Central memory CD8-positive, alpha-beta T cell (primary cell): ENCODE measurements at regions not wholly inside any gene's neighbourhood (a gene's known extent, or its start where the extent isn't known, plus 50 kb on each side); places are given as distances from the start of the nearest gene placed in this dataset.

ENCODE experiments used
- ATAC-seq: fragments of 150-1000 bp; cut with Tn5 transposase; replicated peaks from 2 replicates; pipeline ENCODE4 v1.10.0; 2022; ENCODE audit warnings: mild to moderate bottlenecking, moderate FRiP score, moderate number of reproducible peaks; ENCODE audit not compliant: poor library complexity, severe bottlenecking; ENCODE audit errors: extremely low read depth
- DNase-seq, 2 donors: peaks; one replicate each; pipeline ENCODE4 v3.0.0; 2021; ENCODE audit warnings: low spot score in 2 of 2
- H3K27ac Mint-ChIP-seq: one replicate; pipeline ENCODE4 v1.8.0; 2022; ENCODE audit warnings: low read depth, mild to moderate bottlenecking, moderate library complexity, mixed read lengths
- H3K27me3 Mint-ChIP-seq: one replicate; pipeline ENCODE4 v1.8.0; 2022; ENCODE audit warnings: mixed read lengths
- H3K36me3 Mint-ChIP-seq: one replicate; pipeline ENCODE4 v1.8.0; 2022; ENCODE audit warnings: mild to moderate bottlenecking, moderate library complexity, mixed read lengths; ENCODE audit not compliant: insufficient read depth
- H3K4me1 Mint-ChIP-seq: one replicate; pipeline ENCODE4 v1.8.0; 2022; ENCODE audit warnings: mixed read lengths
- H3K4me3 Mint-ChIP-seq: one replicate; pipeline ENCODE4 v1.8.0; 2022; ENCODE audit warnings: mild to moderate bottlenecking, moderate library complexity, mixed read lengths
- H3K9me3 Mint-ChIP-seq: one replicate; pipeline ENCODE4 v1.8.0; 2022; ENCODE audit warnings: mixed read lengths

- DNase-seq (no peak), ATAC-seq (no peak)
- H3K27ac Mint-ChIP-seq: no peak overlapping the region
- no peak overlapping the region for H3K4me3 Mint-ChIP-seq
- no peaks in the 10 kb centered on the region for H3K9me3 Mint-ChIP-seq
- no peaks in the 10 kb centered on the region for H3K36me3 Mint-ChIP-seq
- no peaks in the 10 kb centered on the region for H3K4me1 Mint-ChIP-seq
- peaks cover 3% of the 10 kb centered on the region for H3K27me3 Mint-ChIP-seq
Observed at GRCh38 chr19:31678421-31678820, 329.2 kb upstream of the TSHZ3 start.

GRCh38 chr19:31681121-31681520, 331.9 kb upstream of the TSHZ3 start:
- Mint-ChIP-seq H3K27ac (no peak overlapping the region), H3K4me1 (no peaks in the 10 kb centered on the region), H3K27me3 (peaks cover 16% of the 10 kb centered on the region), H3K9me3 (peaks cover 12% of the 10 kb centered on the region), H3K36me3 (no peaks in the 10 kb centered on the region), H3K4me3 (no peak overlapping the region)
- DNase-seq (no peak), ATAC-seq (no peak)

DNA sequence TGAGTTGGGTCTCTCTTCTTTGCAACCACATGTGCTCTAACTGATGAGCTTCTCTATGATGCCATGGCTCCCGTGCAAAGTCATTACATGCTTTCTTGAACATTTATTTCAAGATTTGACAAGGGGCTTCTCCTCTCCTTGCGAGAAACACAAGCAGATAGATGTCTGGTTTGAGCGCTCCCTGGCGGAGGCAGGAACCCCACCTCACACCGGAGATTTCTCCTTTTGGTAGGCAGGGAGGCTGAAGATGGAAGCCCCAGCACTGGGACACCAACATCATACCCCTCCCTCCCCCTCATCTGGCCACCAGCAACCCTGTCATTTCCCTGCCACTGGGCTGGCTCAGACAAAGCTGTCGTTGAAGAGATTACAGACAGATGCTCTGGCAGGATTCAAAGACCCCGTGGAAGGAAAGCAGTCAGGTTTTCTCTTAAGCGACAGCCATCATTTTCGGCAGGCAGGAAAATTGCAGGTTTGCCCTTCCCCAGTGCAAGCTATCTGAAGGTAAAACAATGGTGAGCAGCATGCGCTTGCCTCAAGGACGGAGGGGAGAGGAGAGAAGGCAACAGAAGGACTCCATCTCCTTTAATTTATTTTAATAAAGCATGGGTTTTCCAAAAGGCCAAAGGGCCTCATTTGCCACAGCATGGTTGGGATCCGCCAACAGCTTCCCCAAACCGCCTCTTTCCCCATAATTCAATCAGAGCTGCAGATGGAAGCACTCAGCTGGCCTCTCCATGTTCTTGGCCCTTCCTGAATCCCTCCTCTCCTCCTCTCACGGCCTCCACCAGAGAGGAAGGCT, 344.1 kb upstream of the TSHZ3 start:
- no peaks in the 10 kb centered on the region for H3K36me3 Mint-ChIP-seq
- ATAC-seq (no peak), DNase-seq (no peak)
- H3K4me1 Mint-ChIP-seq: no peaks in the 10 kb centered on the region
- H3K9me3 Mint-ChIP-seq: no peaks in the 10 kb centered on the region
- H3K4me3 Mint-ChIP-seq: no peak overlapping the region
- H3K27me3 Mint-ChIP-seq: no peaks in the 10 kb centered on the region
- H3K27ac Mint-ChIP-seq: no peak overlapping the region

GRCh38 chr19:31693933-31694269, 344.7 kb upstream of the TSHZ3 start:
- ATAC-seq: no peak
- no peaks in the 10 kb centered on the region for H3K4me1 Mint-ChIP-seq
- no peaks in the 10 kb centered on the region for H3K36me3 Mint-ChIP-seq
- H3K4me3 Mint-ChIP-seq: no peak overlapping the region
- no peak overlapping the region for H3K27ac Mint-ChIP-seq
- no peaks in the 10 kb centered on the region for H3K9me3 Mint-ChIP-seq
- no peak for DNase-seq
- H3K27me3 Mint-ChIP-seq: no peaks in the 10 kb centered on the region

DNA sequence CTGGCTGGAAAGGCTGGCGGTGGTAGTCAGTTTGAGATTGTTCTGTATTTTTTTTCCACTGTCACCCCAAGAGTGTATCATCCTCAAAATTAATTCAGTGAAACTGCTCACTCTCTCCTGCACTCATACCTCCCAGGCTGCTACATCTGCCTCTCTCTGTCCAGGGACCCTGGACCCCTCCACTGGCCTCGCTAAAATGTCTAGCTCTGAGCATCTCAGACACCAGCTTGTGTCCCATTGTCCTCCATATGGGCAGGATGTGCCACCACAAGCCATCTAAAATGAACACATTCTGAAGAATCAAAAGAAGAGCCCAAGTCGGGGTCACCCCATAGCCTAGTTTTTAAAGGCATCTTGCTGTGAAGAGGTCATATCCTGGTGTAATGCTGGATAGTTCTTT, 345.5 kb upstream of the TSHZ3 start:
- H3K27ac Mint-ChIP-seq: no peak overlapping the region
- DNase-seq (no peak), ATAC-seq (no peak)
- H3K27me3 Mint-ChIP-seq: peaks cover 5% of the 10 kb centered on the region
- no peaks in the 10 kb centered on the region for H3K4me1 Mint-ChIP-seq
- H3K36me3 Mint-ChIP-seq: no peaks in the 10 kb centered on the region
- no peak overlapping the region for H3K4me3 Mint-ChIP-seq
- no peaks in the 10 kb centered on the region for H3K9me3 Mint-ChIP-seq

- no peak for DNase-seq
- H3K36me3 Mint-ChIP-seq: no peaks in the 10 kb centered on the region
- H3K9me3 Mint-ChIP-seq: peaks cover 20% of the 10 kb centered on the region
- ATAC-seq: no peak
- no peak overlapping the region for H3K4me3 Mint-ChIP-seq
- H3K27ac Mint-ChIP-seq: no peak overlapping the region
- H3K4me1 Mint-ChIP-seq: no peaks in the 10 kb centered on the region
- peaks cover 9% of the 10 kb centered on the region for H3K27me3 Mint-ChIP-seq
Observed at GRCh38 chr19:31699421-31699820, 350.2 kb upstream of the TSHZ3 start.

DNA sequence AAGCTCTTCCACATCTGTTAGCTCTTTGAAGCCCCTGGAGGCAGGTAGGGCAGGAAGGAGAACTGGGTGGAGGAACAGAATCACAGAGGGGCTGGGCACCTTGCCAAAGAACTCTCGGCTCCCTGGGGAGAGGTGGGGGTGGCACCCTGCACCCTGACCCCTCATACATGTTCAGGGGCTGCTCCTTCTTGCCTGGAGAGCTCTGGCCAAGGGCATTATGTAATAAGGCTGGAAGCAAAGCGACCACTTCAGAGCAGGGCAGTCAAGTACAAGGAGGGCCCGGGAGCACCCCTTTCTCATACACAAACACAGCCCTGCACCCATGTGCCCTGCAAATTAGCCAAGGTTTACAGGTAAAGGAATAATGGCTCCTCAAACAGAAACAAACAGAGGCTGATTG, 351.9 kb upstream of the TSHZ3 start:
- H3K27me3 Mint-ChIP-seq: peaks cover 9% of the 10 kb centered on the region
- peaks cover 22% of the 10 kb centered on the region for H3K9me3 Mint-ChIP-seq
- H3K4me1 Mint-ChIP-seq: no peaks in the 10 kb centered on the region
- DNase-seq (no peak), ATAC-seq (no peak)
- H3K27ac Mint-ChIP-seq: no peak overlapping the region
- no peak overlapping the region for H3K4me3 Mint-ChIP-seq
- no peaks in the 10 kb centered on the region for H3K36me3 Mint-ChIP-seq

GRCh38 chr19:31705656-31706055, 356.4 kb upstream of the TSHZ3 start:
- no peaks in the 10 kb centered on the region for H3K4me1 Mint-ChIP-seq
- ATAC-seq: no peak
- H3K27ac Mint-ChIP-seq: no peak overlapping the region
- no peaks in the 10 kb centered on the region for H3K36me3 Mint-ChIP-seq
- H3K27me3 Mint-ChIP-seq: no peaks in the 10 kb centered on the region
- H3K9me3 Mint-ChIP-seq: peaks cover 22% of the 10 kb centered on the region
- no peak for DNase-seq
- H3K4me3 Mint-ChIP-seq: no peak overlapping the region

DNA sequence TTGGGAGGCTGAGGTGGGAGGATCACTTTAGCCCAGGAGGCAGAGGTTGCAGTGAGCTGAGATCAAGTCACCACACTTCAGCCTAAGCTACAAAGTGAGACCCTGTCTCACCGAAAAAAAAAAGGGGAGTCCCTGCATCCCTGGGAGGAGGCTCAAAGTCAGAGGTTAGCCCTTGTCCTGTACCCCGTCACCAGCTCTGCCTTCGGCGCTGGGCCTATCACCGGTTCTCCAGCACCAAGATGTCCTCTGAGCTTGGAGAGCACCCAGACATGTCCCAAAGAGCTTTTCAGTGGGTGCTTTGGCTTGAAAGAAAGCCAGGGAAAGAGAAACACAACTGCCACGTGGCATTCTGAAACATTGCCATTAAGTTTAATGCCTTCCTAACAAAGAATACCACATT, 356.9 kb upstream of the TSHZ3 start:
- H3K27me3 Mint-ChIP-seq: no peaks in the 10 kb centered on the region
- no peak for DNase-seq
- no peaks in the 10 kb centered on the region for H3K36me3 Mint-ChIP-seq
- H3K9me3 Mint-ChIP-seq: peaks cover 22% of the 10 kb centered on the region
- no peak for ATAC-seq
- no peak overlapping the region for H3K4me3 Mint-ChIP-seq
- H3K27ac Mint-ChIP-seq: no peak overlapping the region
- no peaks in the 10 kb centered on the region for H3K4me1 Mint-ChIP-seq

GRCh38 chr19:31706691-31707620, 357.7 kb upstream of the TSHZ3 start:
- DNase-seq (no peak), ATAC-seq (no peak)
- no peaks in the 10 kb centered on the region for H3K27me3 Mint-ChIP-seq
- no peak overlapping the region for H3K4me3 Mint-ChIP-seq
- no peaks in the 10 kb centered on the region for H3K36me3 Mint-ChIP-seq
- no peaks in the 10 kb centered on the region for H3K4me1 Mint-ChIP-seq
- no peak overlapping the region for H3K27ac Mint-ChIP-seq
- peaks cover 19% of the 10 kb centered on the region for H3K9me3 Mint-ChIP-seq

GRCh38 chr19:31708520-31708919, 359.3 kb upstream of the TSHZ3 start:
- ATAC-seq: no peak
- H3K4me3 Mint-ChIP-seq: no peak overlapping the region
- H3K27me3 Mint-ChIP-seq: no peaks in the 10 kb centered on the region
- H3K36me3 Mint-ChIP-seq: no peaks in the 10 kb centered on the region
- H3K9me3 Mint-ChIP-seq: peaks cover 10% of the 10 kb centered on the region
- no peak overlapping the region for H3K27ac Mint-ChIP-seq
- DNase-seq: no peak
- no peaks in the 10 kb centered on the region for H3K4me1 Mint-ChIP-seq

GRCh38 chr19:31709476-31709875, 360.2 kb upstream of the TSHZ3 start:
- no peak for DNase-seq
- H3K4me1 Mint-ChIP-seq: no peaks in the 10 kb centered on the region
- H3K27me3 Mint-ChIP-seq: no peaks in the 10 kb centered on the region
- H3K27ac Mint-ChIP-seq: no peak overlapping the region
- ATAC-seq: no peak
- peaks cover under 1% of the 10 kb centered on the region for H3K9me3 Mint-ChIP-seq
- H3K36me3 Mint-ChIP-seq: no peaks in the 10 kb centered on the region
- H3K4me3 Mint-ChIP-seq: no peak overlapping the region
